Ovary (tissue), 3 donors: ENCODE measurements at regions not wholly inside any gene's neighbourhood (a gene's known extent, or its start where the extent isn't known, plus 50 kb on each side); places are given as distances from the start of the nearest gene placed in this dataset.

Source experiments
- POLR2A ChIP-seq: fragments of 450-650 bp; IDR thresholded peaks from one replicate; pipeline ENCODE4 v1.6.1; 2017; ENCODE audit warnings: antibody characterized with exemption, mild to moderate bottlenecking, moderate library complexity
- TF ChIP-seq, protein P1 (sequence below), 3 donors: fragments of 450-650 bp in 2 of 3; fragments of 200-600 bp in 1 of 3; IDR thresholded peaks; one replicate each; pipeline versions ENCODE4 v1.5.1 to v1.8.0; 2016 to 2022; ENCODE audit warnings: antibody characterized with exemption in 3 of 3, mild to moderate bottlenecking in 1 of 3
- donor health status: DM: no; HTN: no; CAD: no.

DNA sequence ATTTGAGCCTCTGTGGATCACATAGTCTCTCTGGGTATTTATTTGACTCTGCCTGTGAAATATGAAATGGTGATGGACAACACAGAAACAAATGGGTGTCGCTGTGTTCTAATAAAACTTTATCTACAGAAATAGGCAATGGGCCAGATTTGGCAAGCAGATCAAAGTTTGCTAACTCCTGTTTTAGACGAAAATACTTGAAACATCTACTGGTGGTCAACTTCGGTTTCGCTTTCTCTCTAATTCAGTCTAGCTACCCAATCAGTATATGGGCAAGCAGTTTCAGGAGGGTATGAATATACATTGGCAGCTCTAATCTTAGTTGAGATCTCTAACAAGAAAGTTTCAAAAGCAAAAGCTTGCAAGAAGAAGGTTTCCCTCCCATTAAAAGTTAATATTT, 60.1 kb upstream of the DYNLRB2 start:
- TF ChIP-seq, protein P1, sequence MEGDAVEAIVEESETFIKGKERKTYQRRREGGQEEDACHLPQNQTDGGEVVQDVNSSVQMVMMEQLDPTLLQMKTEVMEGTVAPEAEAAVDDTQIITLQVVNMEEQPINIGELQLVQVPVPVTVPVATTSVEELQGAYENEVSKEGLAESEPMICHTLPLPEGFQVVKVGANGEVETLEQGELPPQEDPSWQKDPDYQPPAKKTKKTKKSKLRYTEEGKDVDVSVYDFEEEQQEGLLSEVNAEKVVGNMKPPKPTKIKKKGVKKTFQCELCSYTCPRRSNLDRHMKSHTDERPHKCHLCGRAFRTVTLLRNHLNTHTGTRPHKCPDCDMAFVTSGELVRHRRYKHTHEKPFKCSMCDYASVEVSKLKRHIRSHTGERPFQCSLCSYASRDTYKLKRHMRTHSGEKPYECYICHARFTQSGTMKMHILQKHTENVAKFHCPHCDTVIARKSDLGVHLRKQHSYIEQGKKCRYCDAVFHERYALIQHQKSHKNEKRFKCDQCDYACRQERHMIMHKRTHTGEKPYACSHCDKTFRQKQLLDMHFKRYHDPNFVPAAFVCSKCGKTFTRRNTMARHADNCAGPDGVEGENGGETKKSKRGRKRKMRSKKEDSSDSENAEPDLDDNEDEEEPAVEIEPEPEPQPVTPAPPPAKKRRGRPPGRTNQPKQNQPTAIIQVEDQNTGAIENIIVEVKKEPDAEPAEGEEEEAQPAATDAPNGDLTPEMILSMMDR (IDR thresholded peaks at IDR 0.05), result no peak
- TF ChIP-seq POLR2A, result no peak
